OCI-LY1 (cell line): ENCODE measurements at regions not wholly inside any gene's neighbourhood (a gene's known extent, or its start where the extent isn't known, plus 50 kb on each side); places are given as distances from the start of the nearest gene placed in this dataset.

Experiments
- CTCF ChIP-seq: fragments of 200-600 bp; sonication (generic), shearing (Covaris generic); IDR thresholded peaks from 2 replicates; pipeline ENCODE4 v1.5.1; 2017; ENCODE audit warnings: mild to moderate bottlenecking, antibody characterized with exemption, low read length, moderate library complexity, mixed read lengths
- EZH2 ChIP-seq: fragments of 200-600 bp; sonication (generic), shearing (Covaris generic); IDR thresholded peaks from 2 replicates; pipeline ENCODE4 v1.8.0; 2017; ENCODE audit warnings: borderline replicate concordance, mixed run types, mild to moderate bottlenecking, antibody characterized with exemption, low read length, moderate library complexity, mixed read lengths

- TF ChIP-seq CTCF (no peak), EZH2 (no peak)
Measured at GRCh38 chr4:125483278-125483677, 168.5 kb downstream of the FAT4 start.
